NCI-H2227 (cell line): ENCODE measurements at regions not wholly inside any gene's neighbourhood (a gene's known extent, or its start where the extent isn't known, plus 50 kb on each side); places are given as distances from the start of the nearest gene placed in this dataset.

Source experiments
- DNase-seq: peaks from one replicate; lab custom pipeline; 2025; ENCODE audit not compliant: unreplicated experiment; lab: John Stamatoyannopoulos, UW

- DNase-seq = peak; percentile 90
Measured at GRCh38 chrX:40153345-40154249, 55.8 kb upstream of the BCOR start.

GRCh38 chrX:40152741-40153344 lies 55.1 kb upstream of the BCOR start:
- DNase-seq = peak; percentile 63

DNA sequence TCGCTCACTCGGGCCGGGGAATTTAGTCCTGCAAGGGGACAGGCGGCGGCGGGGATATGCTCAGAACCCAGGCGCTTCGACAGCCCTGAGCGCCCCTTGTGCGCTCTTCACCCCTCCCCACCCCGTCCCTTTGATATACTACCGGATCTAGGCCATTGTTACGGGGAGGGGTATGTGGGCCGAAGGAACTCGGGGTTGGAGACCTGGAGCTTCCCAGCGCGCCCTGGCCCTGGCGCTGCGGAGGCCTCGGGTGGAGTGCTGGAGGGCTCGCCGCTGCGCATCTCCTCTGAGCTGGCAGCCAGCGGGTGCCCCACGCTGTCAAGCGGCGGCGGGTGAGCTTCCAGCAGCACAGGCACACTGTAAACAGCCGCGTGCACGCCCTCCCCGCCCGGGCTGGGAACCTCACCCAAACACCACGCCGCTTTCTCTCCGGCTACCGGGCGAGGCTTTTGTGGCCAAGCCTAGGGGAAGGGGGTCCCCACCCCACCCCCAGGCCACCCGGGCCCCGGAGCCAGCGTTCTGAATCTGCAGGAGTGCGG lies 54.5 kb upstream of the BCOR start:
- peak; percentile 66 for DNase-seq

GRCh38 chrX:40151211-40152172 lies 53.7 kb upstream of the BCOR start:
- no peak for DNase-seq

DNA sequence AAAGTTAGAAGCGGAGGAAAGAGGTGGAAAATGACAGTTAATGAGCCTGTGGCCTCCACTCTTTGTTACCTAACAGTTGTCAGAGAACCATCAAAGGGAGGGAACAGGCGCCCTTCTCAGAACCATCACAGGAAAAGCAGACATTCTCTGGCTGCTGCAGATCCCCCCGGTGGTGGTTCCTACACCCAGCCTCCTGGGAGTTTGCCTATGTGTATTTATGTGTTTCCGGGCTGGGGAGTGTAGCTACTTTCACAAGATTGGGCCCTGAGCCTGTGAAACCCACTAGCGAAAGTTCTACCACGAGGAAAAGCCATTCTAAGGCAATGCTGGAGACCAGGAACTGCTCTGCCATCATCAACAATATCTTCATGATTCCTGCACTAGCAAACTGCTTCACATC lies 52.7 kb upstream of the BCOR start:
- no peak for DNase-seq

DNA sequence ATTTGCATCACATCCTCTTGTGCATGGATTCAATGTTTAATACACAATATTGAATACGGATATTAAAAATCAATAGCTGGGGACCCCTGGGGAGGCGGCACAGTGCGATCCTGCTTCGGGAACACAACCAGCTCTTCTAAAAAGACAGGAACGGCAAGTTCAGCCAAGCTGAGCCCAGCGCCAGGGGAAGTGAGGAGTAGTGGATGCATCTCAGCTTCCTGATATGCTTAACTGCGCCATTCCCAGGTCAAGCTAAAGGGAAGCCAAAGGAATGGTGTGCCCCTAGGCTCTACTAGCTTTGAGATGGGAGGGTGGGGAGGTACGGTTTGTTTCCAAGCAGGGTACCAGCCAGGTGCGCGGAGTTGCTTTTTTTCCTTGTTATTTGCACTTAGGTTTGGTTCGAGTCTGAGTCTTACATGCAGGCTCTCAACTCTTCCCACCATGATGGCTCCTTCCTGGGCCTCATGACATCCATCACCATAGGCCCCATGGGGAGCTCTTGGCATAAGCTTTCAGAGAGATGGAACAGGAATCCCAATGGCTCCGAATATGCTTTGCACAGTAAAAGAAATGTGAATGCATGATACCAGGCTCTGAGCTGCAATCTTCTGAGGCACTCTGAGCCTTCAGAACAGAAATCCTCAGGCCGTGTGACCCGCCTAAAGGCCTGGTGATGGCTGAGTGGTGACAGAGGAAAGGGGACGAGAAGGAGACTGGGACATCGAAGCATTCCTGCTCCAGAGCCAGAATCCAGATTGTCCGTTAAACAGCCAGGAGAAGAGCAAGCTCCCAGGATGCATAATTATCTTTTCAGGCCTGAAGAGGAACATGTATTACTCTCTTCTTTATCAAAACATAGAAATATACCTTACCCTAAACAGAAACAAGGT lies 51.8 kb upstream of the BCOR start:
- no peak for DNase-seq

- DNase-seq = no peak
Measured at GRCh38 chrX:40148385-40149285, 50.9 kb upstream of the BCOR start.

GRCh38 chrX:40147971-40148370 lies 50.2 kb upstream of the BCOR start:
- DNase-seq = no peak
